Kidney tubule cell (primary cell): ENCODE measurements at regions not wholly inside any gene's neighbourhood (a gene's known extent, or its start where the extent isn't known, plus 50 kb on each side); places are given as distances from the start of the nearest gene placed in this dataset.
A peak's percentile ranks its signal among the peaks of the same experiment; 100 is the strongest.

Experiments used
- DNase-seq: peaks from one replicate; pipeline ENCODE4 v3.0.0-alpha.2; 2018; ENCODE audit warnings: low spot score

GRCh38 chr1:90650401-90650800, 66.7 kb downstream of the BARHL2 start:
- DNase-seq: no peak

- no peak for DNase-seq
Observed at GRCh38 chr1:90640325-90640724, 76.8 kb downstream of the BARHL2 start.

- DNase-seq: no peak
Observed at GRCh38 chr1:90622666-90623065, 94.4 kb downstream of the BARHL2 start.

GRCh38 chr1:90621986-90622385, 95.1 kb downstream of the BARHL2 start:
- DNase-seq: no peak

- peak; percentile 11 for DNase-seq
Observed at GRCh38 chr1:90616395-90616794, 100.7 kb downstream of the BARHL2 start.

GRCh38 chr1:90614872-90615271, 102.2 kb downstream of the BARHL2 start:
- no peak for DNase-seq

GRCh38 chr1:90613371-90613770, 103.7 kb downstream of the BARHL2 start:
- no peak for DNase-seq

- no peak for DNase-seq
Observed at GRCh38 chr1:90612033-90612432, 105.1 kb downstream of the BARHL2 start.

GRCh38 chr1:90607736-90608135, 109.4 kb downstream of the BARHL2 start:
- no peak for DNase-seq

GRCh38 chr1:90605070-90605469, 112.0 kb downstream of the BARHL2 start:
- no peak for DNase-seq

GRCh38 chr1:90593312-90593711, 123.8 kb downstream of the BARHL2 start:
- no peak for DNase-seq

GRCh38 chr1:90591970-90592356, 125.1 kb downstream of the BARHL2 start:
- DNase-seq: no peak

- no peak for DNase-seq
Observed at GRCh38 chr1:90591355-90591969, 125.6 kb downstream of the BARHL2 start.

GRCh38 chr1:90580176-90580575, 136.9 kb downstream of the BARHL2 start:
- no peak for DNase-seq

GRCh38 chr1:90579212-90579802, 137.8 kb downstream of the BARHL2 start:
- peak; percentile 55 for DNase-seq

- DNase-seq: no peak
Observed at GRCh38 chr1:90574692-90575370, 142.3 kb downstream of the BARHL2 start.

- DNase-seq: no peak
Observed at GRCh38 chr1:90573736-90574135, 143.4 kb downstream of the BARHL2 start.

GRCh38 chr1:90572446-90572845, 144.7 kb downstream of the BARHL2 start:
- DNase-seq: no peak

- DNase-seq: no peak
Observed at GRCh38 chr1:90568436-90568835, 148.7 kb downstream of the BARHL2 start.

GRCh38 chr1:90564164-90564563, 152.9 kb downstream of the BARHL2 start:
- DNase-seq: no peak

- DNase-seq: no peak
Observed at GRCh38 chr1:90562892-90563291, 154.2 kb downstream of the BARHL2 start.

- no peak for DNase-seq
Observed at GRCh38 chr1:90561911-90562310, 155.2 kb downstream of the BARHL2 start.

GRCh38 chr1:90561103-90561783, 155.9 kb downstream of the BARHL2 start:
- DNase-seq: no peak
